H1 (cell line): ENCODE measurements at regions not wholly inside any gene's neighbourhood (a gene's known extent, or its start where the extent isn't known, plus 50 kb on each side); places are given as distances from the start of the nearest gene placed in this dataset.

Experiments
- NANOG ChIP-seq: IDR thresholded peaks from 2 replicates; pipeline ENCODE4 v1.6.1; 2011; ENCODE audit warnings: low read length, low read depth, mild to moderate bottlenecking, inconsistent platforms; ENCODE audit not compliant: insufficient read depth, poor library complexity, severe bottlenecking

DNA sequence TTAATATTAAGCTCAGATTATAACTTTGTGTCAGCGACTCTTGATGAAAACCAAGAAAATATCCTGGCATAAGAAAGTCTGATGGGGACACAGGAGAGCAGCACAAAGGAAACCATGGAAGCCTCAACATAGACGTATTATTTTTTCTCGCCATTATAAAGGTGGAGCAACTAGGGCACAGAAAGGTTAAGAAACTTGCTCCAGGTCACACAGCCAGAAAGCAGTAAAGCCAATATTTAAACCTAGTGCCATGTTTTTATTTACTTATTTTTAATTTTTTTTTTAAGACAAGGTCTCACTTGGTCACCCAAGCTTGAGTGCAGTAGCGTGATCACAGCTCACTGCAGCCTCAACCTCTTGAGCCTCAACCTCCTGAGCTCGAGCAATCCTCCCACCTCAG is 259.3 kb downstream of the PREX1 start (continued):
- no peak for TF ChIP-seq NANOG
